GM12875 (cell line): ENCODE measurements at regions not wholly inside any gene's neighbourhood (a gene's known extent, or its start where the extent isn't known, plus 50 kb on each side); places are given as distances from the start of the nearest gene placed in this dataset.

Experiments used
- H3K4me3 ChIP-seq: one replicate; pipeline ENCODE4 v1.5.1; 2011; ENCODE audit warnings: low read depth, low read length, control low read depth
- TF ChIP-seq, protein P1 (sequence below): IDR thresholded peaks from 2 replicates; pipeline ENCODE4 v1.5.1; 2011; ENCODE audit warnings: low read depth, mild to moderate bottlenecking, control low read depth, inconsistent platforms, low read length, moderate library complexity, borderline replicate concordance; ENCODE audit not compliant: insufficient read depth

- TF ChIP-seq, protein P1, sequence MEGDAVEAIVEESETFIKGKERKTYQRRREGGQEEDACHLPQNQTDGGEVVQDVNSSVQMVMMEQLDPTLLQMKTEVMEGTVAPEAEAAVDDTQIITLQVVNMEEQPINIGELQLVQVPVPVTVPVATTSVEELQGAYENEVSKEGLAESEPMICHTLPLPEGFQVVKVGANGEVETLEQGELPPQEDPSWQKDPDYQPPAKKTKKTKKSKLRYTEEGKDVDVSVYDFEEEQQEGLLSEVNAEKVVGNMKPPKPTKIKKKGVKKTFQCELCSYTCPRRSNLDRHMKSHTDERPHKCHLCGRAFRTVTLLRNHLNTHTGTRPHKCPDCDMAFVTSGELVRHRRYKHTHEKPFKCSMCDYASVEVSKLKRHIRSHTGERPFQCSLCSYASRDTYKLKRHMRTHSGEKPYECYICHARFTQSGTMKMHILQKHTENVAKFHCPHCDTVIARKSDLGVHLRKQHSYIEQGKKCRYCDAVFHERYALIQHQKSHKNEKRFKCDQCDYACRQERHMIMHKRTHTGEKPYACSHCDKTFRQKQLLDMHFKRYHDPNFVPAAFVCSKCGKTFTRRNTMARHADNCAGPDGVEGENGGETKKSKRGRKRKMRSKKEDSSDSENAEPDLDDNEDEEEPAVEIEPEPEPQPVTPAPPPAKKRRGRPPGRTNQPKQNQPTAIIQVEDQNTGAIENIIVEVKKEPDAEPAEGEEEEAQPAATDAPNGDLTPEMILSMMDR: no peak
- no peak overlapping the region for H3K4me3 ChIP-seq
Observed at GRCh38 chr3:117695321-117695720, 985.7 kb downstream of the TUSC7 start.

- TF ChIP-seq, protein P1: no peak
- no peak overlapping the region for H3K4me3 ChIP-seq
Observed at GRCh38 chr3:117695871-117696645, 986.5 kb downstream of the TUSC7 start.

- TF ChIP-seq, protein P1: no peak
- no peak overlapping the region for H3K4me3 ChIP-seq
Observed at GRCh38 chr3:117696851-117697407, 987.4 kb downstream of the TUSC7 start.

GRCh38 chr3:117699058-117699457 is 989.5 kb downstream of the TUSC7 start:
- TF ChIP-seq, protein P1: no peak
- no peak overlapping the region for H3K4me3 ChIP-seq

GRCh38 chr3:117700573-117701360 is 991.2 kb downstream of the TUSC7 start:
- TF ChIP-seq, protein P1: no peak
- no peak overlapping the region for H3K4me3 ChIP-seq

DNA sequence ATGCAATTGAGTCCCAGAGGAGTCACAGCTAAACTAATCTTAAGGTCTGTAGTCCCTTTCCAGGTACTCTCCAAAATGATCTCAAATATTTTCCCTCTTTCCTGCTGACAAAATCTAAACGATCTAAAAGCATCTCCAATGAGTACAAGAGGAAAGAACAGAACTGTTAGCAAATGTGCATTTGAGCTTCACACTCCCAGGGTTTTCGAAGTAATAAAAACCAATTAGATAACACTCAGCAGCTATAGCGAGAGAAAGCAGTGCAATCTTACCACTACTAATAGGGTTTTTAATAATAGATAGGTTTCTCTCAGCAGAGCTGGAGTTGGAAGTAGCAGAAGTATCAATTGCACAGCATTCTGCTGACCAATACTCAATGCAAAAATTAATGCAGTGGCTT is 995.4 kb downstream of the TUSC7 start:
- H3K4me3 ChIP-seq: no peak overlapping the region
- TF ChIP-seq, protein P1: no peak
